ENCODE measurements at regions not wholly inside any gene's neighbourhood (a gene's known extent, or its start where the extent isn't known, plus 50 kb on each side); places are given as distances from the start of the nearest gene placed in this dataset.

DNA sequence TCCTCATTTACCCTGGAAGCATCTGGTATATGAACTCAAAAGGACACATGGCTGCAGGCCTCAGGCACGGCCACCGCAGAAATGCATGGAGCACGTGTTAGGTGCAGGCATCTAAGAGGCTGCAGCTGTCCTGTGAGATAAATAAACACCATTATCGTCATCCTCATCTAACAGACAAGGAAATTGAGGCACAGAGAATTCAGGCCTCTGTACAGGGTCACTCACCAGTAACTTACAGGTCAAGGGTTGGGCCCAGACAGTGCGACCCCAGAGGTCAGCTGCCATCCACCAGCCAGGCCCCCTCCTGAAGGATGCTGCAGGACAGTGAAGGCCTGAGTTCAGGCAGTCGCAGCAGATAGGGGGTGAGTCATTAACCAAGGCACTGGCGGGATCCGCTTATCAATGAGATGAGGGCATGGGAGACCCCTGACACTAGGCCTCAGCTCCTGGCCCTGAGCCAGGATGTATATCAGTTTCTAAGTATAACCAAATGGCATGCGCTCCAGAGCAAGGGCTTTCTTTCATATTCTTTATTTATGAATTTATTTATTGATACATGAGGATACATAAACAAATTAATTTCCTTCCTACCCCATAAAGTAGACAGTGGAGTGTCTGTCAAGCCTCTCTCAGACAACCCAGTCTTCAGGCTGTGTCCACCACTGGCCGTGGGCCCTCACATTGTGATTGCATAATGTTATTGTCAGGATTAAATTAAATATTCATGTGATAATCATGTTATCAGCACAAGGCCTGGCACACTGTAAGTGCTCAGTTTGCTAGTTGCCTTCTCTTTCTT, 316.9 kb downstream of the QKI start:
- TF ChIP-seq EZH2 (IDR thresholded peaks at IDR 0.05; ENCODE audit: insufficient read depth, poor library complexity, severe bottlenecking) = no peak
- no peak for TF ChIP-seq EZH2phosphoT487 (IDR thresholded peaks at IDR 0.05; ENCODE audit: insufficient read depth, low read depth)
